A549 (cell line): ENCODE measurements at regions not wholly inside any gene's neighbourhood (a gene's known extent, or its start where the extent isn't known, plus 50 kb on each side); places are given as distances from the start of the nearest gene placed in this dataset.

ENCODE experiments used
- BHLHE40 ChIP-seq: IDR thresholded peaks from 2 replicates; pipeline ENCODE4 v1.6.1; 2012; ENCODE audit warnings: low read depth, low read length, inconsistent platforms
- CBX2 ChIP-seq: fragments of 200-600 bp; sonication (generic); IDR thresholded peaks from 2 replicates; pipeline ENCODE4 v1.6.1; 2016; ENCODE audit warnings: low read depth, mild to moderate bottlenecking, borderline replicate concordance
- CEBPB ChIP-seq, 2 experiments: fragments of >200 bp in 1 of 2; sonication (Bioruptor Twin) in 1 of 2; formaldehyde crosslinking in 1 of 2; IDR thresholded peaks; 2 replicates each; pipeline ENCODE4 v1.6.1; 2012 to 2016
- CTCF ChIP-seq: fragments of >200 bp; sonication (Bioruptor Twin); formaldehyde crosslinking; IDR thresholded peaks from 3 replicates; pipeline ENCODE4 v1.5.1; 2016
- EP300 ChIP-seq, 2 experiments: fragments of >200 bp; sonication (Bioruptor Twin); formaldehyde crosslinking; IDR thresholded peaks; 2 replicates in 1 of 2; 3 replicates in 1 of 2; pipeline ENCODE4 v1.6.1; 2016 to 2017
- ESRRA ChIP-seq: fragments of 150-350 bp; IDR thresholded peaks from 2 replicates; pipeline ENCODE4 v1.6.1; 2014; ENCODE audit warnings: mild to moderate bottlenecking, low read length, borderline replicate concordance
- KDM5A ChIP-seq: fragments of 200-600 bp; sonication (generic); IDR thresholded peaks from 2 replicates; pipeline ENCODE4 v1.6.1; 2016; ENCODE audit warnings: antibody characterized with exemption, mild to moderate bottlenecking
- MAX ChIP-seq: IDR thresholded peaks from 2 replicates; pipeline ENCODE4 v1.6.1; 2012
- RFX5 ChIP-seq: fragments of 450-650 bp; IDR thresholded peaks from 2 replicates; pipeline ENCODE4 v1.7.1; 2014; ENCODE audit warnings: antibody characterized with exemption, mild to moderate bottlenecking, moderate library complexity
- RNF2 ChIP-seq: fragments of 200-600 bp; sonication (generic); IDR thresholded peaks from 2 replicates; pipeline ENCODE4 v1.6.1; 2016; ENCODE audit warnings: low read depth, mild to moderate bottlenecking, antibody characterized with exemption, moderate library complexity, borderline replicate concordance

GRCh38 chr5:98320343-98320742, 453.1 kb upstream of the RGMB start:
- TF ChIP-seq ESRRA (no peak), KDM5A (no peak), CTCF (no peak), BHLHE40 (no peak), MAX (no peak), RFX5 (no peak), CBX2 (no peak), RNF2 (no peak), EP300 (IDR thresholded peaks at IDR 0.05) (no peak), CEBPB (IDR thresholded peaks at IDR 0.05) (no peak)
